ENCODE measurements at regions not wholly inside any gene's neighbourhood (a gene's known extent, or its start where the extent isn't known, plus 50 kb on each side); places are given as distances from the start of the nearest gene placed in this dataset.

GRCh38 chr2:204089574-204089973 is 153.0 kb downstream of the ICOS start:
- TF ChIP-seq, protein P1, sequence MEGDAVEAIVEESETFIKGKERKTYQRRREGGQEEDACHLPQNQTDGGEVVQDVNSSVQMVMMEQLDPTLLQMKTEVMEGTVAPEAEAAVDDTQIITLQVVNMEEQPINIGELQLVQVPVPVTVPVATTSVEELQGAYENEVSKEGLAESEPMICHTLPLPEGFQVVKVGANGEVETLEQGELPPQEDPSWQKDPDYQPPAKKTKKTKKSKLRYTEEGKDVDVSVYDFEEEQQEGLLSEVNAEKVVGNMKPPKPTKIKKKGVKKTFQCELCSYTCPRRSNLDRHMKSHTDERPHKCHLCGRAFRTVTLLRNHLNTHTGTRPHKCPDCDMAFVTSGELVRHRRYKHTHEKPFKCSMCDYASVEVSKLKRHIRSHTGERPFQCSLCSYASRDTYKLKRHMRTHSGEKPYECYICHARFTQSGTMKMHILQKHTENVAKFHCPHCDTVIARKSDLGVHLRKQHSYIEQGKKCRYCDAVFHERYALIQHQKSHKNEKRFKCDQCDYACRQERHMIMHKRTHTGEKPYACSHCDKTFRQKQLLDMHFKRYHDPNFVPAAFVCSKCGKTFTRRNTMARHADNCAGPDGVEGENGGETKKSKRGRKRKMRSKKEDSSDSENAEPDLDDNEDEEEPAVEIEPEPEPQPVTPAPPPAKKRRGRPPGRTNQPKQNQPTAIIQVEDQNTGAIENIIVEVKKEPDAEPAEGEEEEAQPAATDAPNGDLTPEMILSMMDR (IDR thresholded peaks at IDR 0.05), result no peak
- TF ChIP-seq POLR2AphosphoS5 (IDR thresholded peaks at IDR 0.05) (no peak), POLR2A (IDR thresholded peaks at IDR 0.05) (no peak), EP300 (IDR thresholded peaks at IDR 0.05) (no peak)
